KMS-11 (cell line): ENCODE measurements at regions not wholly inside any gene's neighbourhood (a gene's known extent, or its start where the extent isn't known, plus 50 kb on each side); places are given as distances from the start of the nearest gene placed in this dataset.

Experiments
- H2AFZ ChIP-seq: fragments of 200-600 bp; sonication (generic); 2 replicates; pipeline ENCODE4 v1.6.1; 2016; ENCODE audit warnings: antibody characterized with exemption, mixed run types, low read depth
- H3K27ac ChIP-seq: fragments of 200-600 bp; sonication (generic); 2 replicates; pipeline ENCODE4 v1.6.1; 2016; ENCODE audit warnings: mild to moderate bottlenecking, mixed run types
- H3K27me3 ChIP-seq: fragments of 200-600 bp; sonication (generic); 2 replicates; pipeline ENCODE4 v1.6.1; 2017; ENCODE audit warnings: mild to moderate bottlenecking, low read depth, mixed run types, moderate library complexity; ENCODE audit not compliant: insufficient read depth
- H3K36me3 ChIP-seq: fragments of 200-600 bp; sonication (generic); 2 replicates; pipeline ENCODE4 v1.6.1; 2017; ENCODE audit warnings: mild to moderate bottlenecking, mixed run types; ENCODE audit not compliant: insufficient read depth
- H3K4me1 ChIP-seq: fragments of 200-600 bp; sonication (generic); 2 replicates; pipeline ENCODE4 v1.6.1; 2016; ENCODE audit warnings: mild to moderate bottlenecking, low read depth, mixed run types; ENCODE audit not compliant: poor library complexity, severe bottlenecking
- H3K4me2 ChIP-seq: fragments of 200-600 bp; sonication (generic); 2 replicates; pipeline ENCODE4 v1.7.0; 2016; ENCODE audit warnings: mild to moderate bottlenecking, mixed run types
- H3K4me3 ChIP-seq: fragments of 200-600 bp; sonication (generic); IDR thresholded peaks from 2 replicates; pipeline ENCODE4 v1.6.1; 2017; ENCODE audit warnings: low read depth, low read length, mixed read lengths; ENCODE audit not compliant: insufficient read depth
- H3K79me2 ChIP-seq: fragments of 200-600 bp; sonication (generic); 2 replicates; pipeline ENCODE4 v1.6.1; 2016; ENCODE audit warnings: low read depth, mixed run types; ENCODE audit not compliant: insufficient read depth
- H3K9ac ChIP-seq: fragments of 200-600 bp; sonication (generic); 2 replicates; pipeline ENCODE4 v1.6.1; 2016; ENCODE audit warnings: mild to moderate bottlenecking, mixed run types
- H4K20me1 ChIP-seq: fragments of 200-600 bp; sonication (generic); 2 replicates; pipeline ENCODE4 v1.6.1; 2016; ENCODE audit warnings: mild to moderate bottlenecking, mixed run types; ENCODE audit not compliant: insufficient read depth
- CTCF ChIP-seq: fragments of 200-600 bp; sonication (generic); conservative IDR thresholded peaks from 2 replicates; pipeline ENCODE4 v1.6.1; 2017; ENCODE audit warnings: low read depth, mild to moderate bottlenecking, antibody characterized with exemption, low read length, moderate library complexity, mixed read lengths

GRCh38 chr2:138107288-138107687 is 143.0 kb downstream of the HNMT start:
- H3K79me2 ChIP-seq, result no peaks in the 10 kb centered on the region
- H3K4me3 ChIP-seq, result no peak overlapping the region
- H3K4me2 ChIP-seq, result no peak overlapping the region
- no peaks in the 10 kb centered on the region for H4K20me1 ChIP-seq
- no peaks in the 10 kb centered on the region for H3K36me3 ChIP-seq
- no peaks in the 10 kb centered on the region for H3K4me1 ChIP-seq
- no peak overlapping the region for H3K9ac ChIP-seq
- H2AFZ ChIP-seq, result no peak overlapping the region
- no peak overlapping the region for H3K27ac ChIP-seq
- no peak for TF ChIP-seq CTCF
- H3K27me3 ChIP-seq, result no peaks in the 10 kb centered on the region

- H3K4me2 ChIP-seq, result no peak overlapping the region
- H3K4me1 ChIP-seq, result no peaks in the 10 kb centered on the region
- H4K20me1 ChIP-seq, result no peaks in the 10 kb centered on the region
- H3K9ac ChIP-seq, result no peak overlapping the region
- H3K4me3 ChIP-seq, result no peak overlapping the region
- no peaks in the 10 kb centered on the region for H3K79me2 ChIP-seq
- TF ChIP-seq CTCF, result no peak
- no peaks in the 10 kb centered on the region for H3K27me3 ChIP-seq
- no peak overlapping the region for H2AFZ ChIP-seq
- no peaks in the 10 kb centered on the region for H3K36me3 ChIP-seq
- H3K27ac ChIP-seq, result no peak overlapping the region
These were observed 146.3 kb downstream of the HNMT start for GRCh38 chr2:138110453-138111083.

DNA sequence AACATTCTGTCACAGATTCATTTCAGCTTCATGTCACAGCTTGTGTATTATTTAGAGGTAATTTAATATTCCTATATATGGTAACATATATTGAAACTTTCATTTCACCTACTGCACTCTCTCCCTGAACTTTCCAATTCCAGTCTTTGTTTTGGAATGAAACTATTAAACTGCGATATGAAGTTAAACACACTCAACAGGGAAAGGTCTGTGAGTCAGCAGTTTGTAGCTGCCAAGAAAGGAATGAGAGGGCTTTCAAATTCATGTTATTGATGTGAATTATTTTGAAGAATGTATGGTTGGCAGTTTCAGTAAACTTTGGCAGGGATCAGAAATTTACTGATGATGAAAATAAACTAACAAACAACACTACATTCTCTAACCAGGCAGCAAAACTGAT is 148.3 kb downstream of the HNMT start:
- no peak overlapping the region for H2AFZ ChIP-seq
- TF ChIP-seq CTCF, result no peak
- H3K79me2 ChIP-seq, result no peaks in the 10 kb centered on the region

GRCh38 chr2:138113871-138114525 is 149.7 kb downstream of the HNMT start:
- no peaks in the 10 kb centered on the region for H4K20me1 ChIP-seq
- no peak overlapping the region for H3K9ac ChIP-seq
- H3K27me3 ChIP-seq, result no peaks in the 10 kb centered on the region
- H3K79me2 ChIP-seq, result no peaks in the 10 kb centered on the region
- no peak for TF ChIP-seq CTCF
- no peaks in the 10 kb centered on the region for H3K36me3 ChIP-seq
- no peak overlapping the region for H3K4me3 ChIP-seq
- no peak overlapping the region for H3K27ac ChIP-seq
- H2AFZ ChIP-seq, result no peak overlapping the region
- no peak overlapping the region for H3K4me2 ChIP-seq
- no peaks in the 10 kb centered on the region for H3K4me1 ChIP-seq

More for the DNA sequence above, 148.3 kb downstream of the HNMT start:
- H4K20me1 ChIP-seq, result no peaks in the 10 kb centered on the region
- H3K4me1 ChIP-seq, result no peaks in the 10 kb centered on the region
- H3K27ac ChIP-seq, result no peak overlapping the region
- no peaks in the 10 kb centered on the region for H3K36me3 ChIP-seq
- H3K27me3 ChIP-seq, result no peaks in the 10 kb centered on the region
- H3K4me2 ChIP-seq, result no peak overlapping the region
- H3K9ac ChIP-seq, result no peak overlapping the region
- H3K4me3 ChIP-seq, result no peak overlapping the region
